ENCODE measurements at regions not wholly inside any gene's neighbourhood (a gene's known extent, or its start where the extent isn't known, plus 50 kb on each side); places are given as distances from the start of the nearest gene placed in this dataset.

- Mint-ChIP-seq H3K9me3 (no peaks in the 10 kb centered on the region), H3K4me1 (no peaks in the 10 kb centered on the region), H3K36me3 (no peaks in the 10 kb centered on the region), H3K27me3 (no peaks in the 10 kb centered on the region), H3K4me3 (no peak overlapping the region), H3K27ac (no peak overlapping the region)
- DNase-seq = no peak
Observed at GRCh38 chr1:65512967-65513780, 92.7 kb downstream of the LEPR start.

GRCh38 chr1:65514041-65514440, 93.6 kb downstream of the LEPR start:
- H3K27me3 Mint-ChIP-seq = no peaks in the 10 kb centered on the region
- no peaks in the 10 kb centered on the region for H3K4me1 Mint-ChIP-seq
- no peaks in the 10 kb centered on the region for H3K36me3 Mint-ChIP-seq
- DNase-seq = no peak
- H3K4me3 Mint-ChIP-seq = no peak overlapping the region
- H3K9me3 Mint-ChIP-seq = peaks cover 4% of the 10 kb centered on the region
- H3K27ac Mint-ChIP-seq = no peak overlapping the region

GRCh38 chr1:65524931-65525265, 104.4 kb downstream of the LEPR start:
- Mint-ChIP-seq H3K9me3 (no peaks in the 10 kb centered on the region), H3K4me1 (peaks cover 3% of the 10 kb centered on the region), H3K4me3 (peak overlapping the region; percentile 44), H3K27ac (no peak overlapping the region), H3K36me3 (peaks cover 4% of the 10 kb centered on the region), H3K27me3 (peaks cover 47% of the 10 kb centered on the region)
- DNase-seq = no peak

- peaks cover 4% of the 10 kb centered on the region for H3K36me3 Mint-ChIP-seq
- H3K4me3 Mint-ChIP-seq = no peak overlapping the region
- H3K27me3 Mint-ChIP-seq = peaks cover 47% of the 10 kb centered on the region
- no peak overlapping the region for H3K27ac Mint-ChIP-seq
- no peaks in the 10 kb centered on the region for H3K9me3 Mint-ChIP-seq
- peaks cover 3% of the 10 kb centered on the region for H3K4me1 Mint-ChIP-seq
- DNase-seq = peak; percentile 3
Observed at GRCh38 chr1:65525266-65526048, 105.0 kb downstream of the LEPR start.

GRCh38 chr1:65526049-65526556, 105.6 kb downstream of the LEPR start:
- DNase-seq = no peak
- H3K36me3 Mint-ChIP-seq = peaks cover 4% of the 10 kb centered on the region
- peaks cover 47% of the 10 kb centered on the region for H3K27me3 Mint-ChIP-seq
- no peak overlapping the region for H3K27ac Mint-ChIP-seq
- H3K4me3 Mint-ChIP-seq = no peak overlapping the region
- no peaks in the 10 kb centered on the region for H3K9me3 Mint-ChIP-seq
- H3K4me1 Mint-ChIP-seq = peaks cover 3% of the 10 kb centered on the region

- peaks cover 46% of the 10 kb centered on the region for H3K27me3 Mint-ChIP-seq
Observed at GRCh38 chr1:65527190-65527589, 106.7 kb downstream of the LEPR start.

GRCh38 chr1:65527707-65528503, 107.4 kb downstream of the LEPR start:
- Mint-ChIP-seq H3K9me3 (peaks cover 2% of the 10 kb centered on the region), H3K36me3 (peaks cover 4% of the 10 kb centered on the region)

More at GRCh38 chr1:65527190-65527589, 106.7 kb downstream of the LEPR start:
- no peak for DNase-seq
- Mint-ChIP-seq H3K27ac (no peak overlapping the region), H3K4me3 (no peak overlapping the region), H3K4me1 (peaks cover 3% of the 10 kb centered on the region), H3K9me3 (peaks cover 2% of the 10 kb centered on the region), H3K36me3 (peaks cover 4% of the 10 kb centered on the region)

GRCh38 chr1:65531972-65532570, 111.6 kb downstream of the LEPR start:
- Mint-ChIP-seq H3K27me3 (peaks cover 9% of the 10 kb centered on the region), H3K27ac (no peak overlapping the region), H3K4me1 (no peaks in the 10 kb centered on the region), H3K9me3 (peaks cover 7% of the 10 kb centered on the region), H3K4me3 (no peak overlapping the region), H3K36me3 (peaks cover 1% of the 10 kb centered on the region)
- DNase-seq = no peak

More at GRCh38 chr1:65527707-65528503, 107.4 kb downstream of the LEPR start:
- Mint-ChIP-seq H3K4me3 (no peak overlapping the region), H3K27me3 (peaks cover 41% of the 10 kb centered on the region), H3K27ac (no peak overlapping the region), H3K4me1 (peaks cover 3% of the 10 kb centered on the region)
- no peak for DNase-seq

GRCh38 chr1:65535981-65536380, 115.5 kb downstream of the LEPR start:
- DNase-seq = no peak
- Mint-ChIP-seq H3K4me1 (no peaks in the 10 kb centered on the region), H3K4me3 (no peak overlapping the region), H3K27me3 (no peaks in the 10 kb centered on the region), H3K27ac (no peak overlapping the region), H3K36me3 (peaks cover 1% of the 10 kb centered on the region), H3K9me3 (peaks cover 7% of the 10 kb centered on the region)

GRCh38 chr1:65538086-65538485, 117.6 kb downstream of the LEPR start:
- DNase-seq = no peak
- no peaks in the 10 kb centered on the region for H3K27me3 Mint-ChIP-seq
- peaks cover 4% of the 10 kb centered on the region for H3K9me3 Mint-ChIP-seq
- peaks cover 5% of the 10 kb centered on the region for H3K36me3 Mint-ChIP-seq
- H3K27ac Mint-ChIP-seq = no peak overlapping the region
- H3K4me3 Mint-ChIP-seq = no peak overlapping the region
- no peaks in the 10 kb centered on the region for H3K4me1 Mint-ChIP-seq

- no peak overlapping the region for H3K4me3 Mint-ChIP-seq
- H3K36me3 Mint-ChIP-seq = peaks cover 5% of the 10 kb centered on the region
- H3K9me3 Mint-ChIP-seq = peaks cover 4% of the 10 kb centered on the region
- no peak overlapping the region for H3K27ac Mint-ChIP-seq
- H3K4me1 Mint-ChIP-seq = no peaks in the 10 kb centered on the region
- no peak for DNase-seq
- H3K27me3 Mint-ChIP-seq = no peaks in the 10 kb centered on the region
Observed at GRCh38 chr1:65538664-65539063, 118.2 kb downstream of the LEPR start.

GRCh38 chr1:65539266-65540131, 119.0 kb downstream of the LEPR start:
- Mint-ChIP-seq H3K27me3 (no peaks in the 10 kb centered on the region), H3K27ac (no peak overlapping the region), H3K4me3 (no peak overlapping the region), H3K9me3 (peaks cover 5% of the 10 kb centered on the region), H3K4me1 (no peaks in the 10 kb centered on the region), H3K36me3 (peaks cover 3% of the 10 kb centered on the region)
- DNase-seq = no peak

- Mint-ChIP-seq H3K4me3 (no peak overlapping the region), H3K9me3 (peaks cover 5% of the 10 kb centered on the region)
Observed at GRCh38 chr1:65541161-65541560, 120.7 kb downstream of the LEPR start.

GRCh38 chr1:65541865-65542264, 121.4 kb downstream of the LEPR start:
- no peak for DNase-seq
- no peak overlapping the region for H3K27ac Mint-ChIP-seq
- peaks cover 5% of the 10 kb centered on the region for H3K9me3 Mint-ChIP-seq
- no peak overlapping the region for H3K4me3 Mint-ChIP-seq
- no peaks in the 10 kb centered on the region for H3K27me3 Mint-ChIP-seq
- H3K4me1 Mint-ChIP-seq = no peaks in the 10 kb centered on the region
- peaks cover 3% of the 10 kb centered on the region for H3K36me3 Mint-ChIP-seq

More at GRCh38 chr1:65541161-65541560, 120.7 kb downstream of the LEPR start:
- Mint-ChIP-seq H3K4me1 (no peaks in the 10 kb centered on the region), H3K36me3 (peaks cover 3% of the 10 kb centered on the region), H3K27me3 (no peaks in the 10 kb centered on the region), H3K27ac (no peak overlapping the region)
- DNase-seq = no peak
